Activated T-cell treated with anti-CD3 and anti-CD28 coated beads for 48 hours (primary cell): ENCODE measurements at regions not wholly inside any gene's neighbourhood (a gene's known extent, or its start where the extent isn't known, plus 50 kb on each side); places are given as distances from the start of the nearest gene placed in this dataset.
"Not testable (repeated sequence)": the region's sequence is repeated elsewhere in the genome, so short reads cannot be mapped to it uniquely, and the experiment has no call there.

Experiments used
- DNase-seq: peaks from one replicate; pipeline ENCODE4 v3.0.0-alpha.2; 2020; ENCODE audit warnings: low read depth

- no peak for DNase-seq
Observed at GRCh38 chr4:12943069-12943468, 541.1 kb downstream of the RAB28 start.

GRCh38 chr4:12933760-12934221, 550.3 kb downstream of the RAB28 start:
- no peak for DNase-seq

- no peak for DNase-seq
Observed at GRCh38 chr4:12932203-12932788, 551.8 kb downstream of the RAB28 start.

GRCh38 chr4:12929784-12930183, 554.4 kb downstream of the RAB28 start:
- DNase-seq = no peak

- DNase-seq = no peak
Observed at GRCh38 chr4:12928751-12929150, 555.4 kb downstream of the RAB28 start.

GRCh38 chr4:12926189-12927066, 557.7 kb downstream of the RAB28 start:
- DNase-seq = no peak

- DNase-seq = no peak
Observed at GRCh38 chr4:12924728-12925320, 559.3 kb downstream of the RAB28 start.

GRCh38 chr4:12924253-12924652, 559.9 kb downstream of the RAB28 start:
- no peak for DNase-seq

- no peak for DNase-seq
Observed at GRCh38 chr4:12912896-12913418, 571.2 kb downstream of the RAB28 start.

GRCh38 chr4:12911750-12912358, 572.3 kb downstream of the RAB28 start:
- no peak for DNase-seq

- not testable (repeated sequence) for DNase-seq
Observed at GRCh38 chr4:12903640-12904039, 580.5 kb downstream of the RAB28 start.

- no peak for DNase-seq
Observed at GRCh38 chr4:12902735-12903134, 581.4 kb downstream of the RAB28 start.

- DNase-seq = no peak
Observed at GRCh38 chr4:12897954-12898353, 586.2 kb downstream of the RAB28 start.

- DNase-seq = no peak
Observed at GRCh38 chr4:12894062-12894461, 590.1 kb downstream of the RAB28 start.

GRCh38 chr4:12889054-12889453, 595.1 kb downstream of the RAB28 start:
- DNase-seq = no peak

GRCh38 chr4:12884846-12885796, 599.0 kb downstream of the RAB28 start:
- DNase-seq = no peak

GRCh38 chr4:12881945-12882584, 602.1 kb downstream of the RAB28 start:
- no peak for DNase-seq

GRCh38 chr4:12880844-12881243, 603.3 kb downstream of the RAB28 start:
- no peak for DNase-seq

- no peak for DNase-seq
Observed at GRCh38 chr4:12879496-12879895, 604.6 kb downstream of the RAB28 start.

GRCh38 chr4:12875640-12876243, 608.4 kb downstream of the RAB28 start:
- DNase-seq = no peak
